COLO668 (cell line): ENCODE measurements at regions not wholly inside any gene's neighbourhood (a gene's known extent, or its start where the extent isn't known, plus 50 kb on each side); places are given as distances from the start of the nearest gene placed in this dataset.
"Not testable (repeated sequence)": the region's sequence is repeated elsewhere in the genome, so short reads cannot be mapped to it uniquely, and the experiment has no call there.

ENCODE experiments used
- DNase-seq: peaks from one replicate; lab custom pipeline; 2025; ENCODE audit not compliant: unreplicated experiment; lab: John Stamatoyannopoulos, UW

- no peak for DNase-seq
Observed at GRCh38 chrX:912677-913076, 282.1 kb downstream of the SHOX start.

DNA sequence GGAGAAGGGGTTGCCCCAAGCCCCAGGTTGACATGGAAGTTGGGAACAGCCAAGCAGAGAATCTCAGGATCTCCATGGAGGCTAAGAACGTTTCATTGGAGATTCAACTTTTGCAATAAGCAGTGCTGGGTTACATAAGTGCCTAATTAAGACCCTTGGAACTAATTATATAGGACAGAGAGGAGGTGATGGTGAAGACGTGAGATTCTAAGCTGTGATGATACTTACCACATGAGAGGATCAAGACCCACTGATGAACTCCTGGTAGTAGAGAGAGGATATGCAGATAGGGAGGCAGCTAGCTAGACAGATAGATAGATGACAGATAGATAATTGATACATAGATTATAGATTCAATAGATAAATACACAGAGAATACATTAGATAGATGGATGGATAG lies 278.5 kb downstream of the SHOX start:
- not testable (repeated sequence) for DNase-seq

GRCh38 chrX:906586-906985 lies 276.0 kb downstream of the SHOX start:
- DNase-seq: no peak

DNA sequence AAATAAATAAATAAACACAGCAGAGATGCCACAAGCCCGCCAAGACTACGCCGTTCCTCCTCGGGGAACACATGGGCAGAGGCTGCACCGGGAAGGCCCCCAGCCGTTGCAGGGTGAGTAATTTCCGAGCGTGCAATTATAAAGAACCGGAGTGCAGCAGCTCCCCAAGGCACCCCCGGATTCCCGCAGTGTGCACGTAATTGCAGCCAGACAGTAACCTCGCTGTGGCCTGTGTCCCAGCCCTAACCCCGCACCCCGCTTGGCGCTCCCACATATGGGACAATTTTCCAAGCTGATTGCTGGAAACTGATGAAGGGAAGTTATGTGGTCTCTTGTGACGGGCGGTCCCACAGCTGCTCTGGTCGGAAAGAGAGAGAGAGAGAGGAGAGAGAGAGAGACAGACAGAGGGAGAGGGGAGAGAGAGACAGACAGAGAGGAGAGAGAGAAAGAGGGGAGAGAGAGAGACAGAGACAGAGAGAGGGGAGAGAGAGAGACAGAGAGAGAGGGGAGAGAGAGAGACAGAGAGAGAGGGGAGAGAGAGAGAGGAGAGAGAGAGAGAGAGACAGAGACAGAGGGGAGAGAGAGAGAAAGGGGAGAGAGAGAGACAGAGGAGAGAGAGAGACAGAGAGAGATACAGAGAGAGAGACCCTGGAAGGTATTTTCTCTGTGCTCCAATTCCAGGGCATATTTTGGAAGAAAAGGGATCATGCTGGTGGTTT lies 275.4 kb downstream of the SHOX start:
- no peak for DNase-seq

GRCh38 chrX:903116-903515 lies 272.5 kb downstream of the SHOX start:
- DNase-seq: no peak

GRCh38 chrX:896256-896655 lies 265.7 kb downstream of the SHOX start:
- no peak for DNase-seq

GRCh38 chrX:889966-890651 lies 259.5 kb downstream of the SHOX start:
- no peak for DNase-seq

GRCh38 chrX:887724-888123 lies 257.1 kb downstream of the SHOX start:
- DNase-seq: not testable (repeated sequence)

GRCh38 chrX:883588-883987 lies 253.0 kb downstream of the SHOX start:
- DNase-seq: no peak

- not testable (repeated sequence) for DNase-seq
Observed at GRCh38 chrX:879756-880698, 249.4 kb downstream of the SHOX start.

GRCh38 chrX:874061-874460 lies 243.5 kb downstream of the SHOX start:
- DNase-seq: no peak

DNA sequence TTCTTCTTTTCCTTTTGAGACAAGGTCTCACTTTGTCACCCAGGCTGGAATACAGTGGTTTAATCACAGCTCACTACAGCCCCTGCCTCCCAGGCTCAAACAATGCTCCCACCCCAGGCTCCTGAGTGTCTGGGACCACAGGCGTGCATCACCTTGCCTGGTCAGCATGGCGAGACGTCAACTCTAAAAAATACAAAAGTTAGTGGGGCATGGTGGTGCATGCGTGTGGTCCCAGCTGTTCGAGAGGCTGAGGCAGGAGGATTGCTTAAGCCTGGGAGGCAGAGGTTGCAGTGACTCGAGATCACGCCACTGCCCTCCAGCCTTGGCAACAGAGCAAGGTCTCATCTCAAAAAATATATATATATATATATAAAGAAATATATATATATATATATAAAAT lies 242.4 kb downstream of the SHOX start:
- no peak for DNase-seq

DNA sequence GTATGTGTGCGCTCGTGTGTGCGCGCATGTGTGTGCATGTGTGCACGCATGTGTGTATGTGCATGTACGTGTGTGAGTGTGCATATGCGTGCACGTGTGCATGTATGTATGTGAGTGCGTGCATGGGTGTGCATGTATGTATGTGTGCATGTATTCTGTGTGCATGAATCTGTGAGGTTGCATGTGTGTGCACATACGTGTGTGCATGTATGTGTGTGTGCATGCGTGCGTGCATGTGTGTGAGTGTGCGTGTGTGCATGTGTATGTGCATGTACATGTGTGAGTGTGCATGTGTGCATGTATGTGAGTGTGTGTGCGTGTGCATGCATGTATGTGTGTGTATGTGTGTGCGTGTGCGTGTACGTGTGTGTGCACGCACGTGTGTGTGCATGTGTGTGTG lies 241.5 kb downstream of the SHOX start:
- no peak for DNase-seq

DNA sequence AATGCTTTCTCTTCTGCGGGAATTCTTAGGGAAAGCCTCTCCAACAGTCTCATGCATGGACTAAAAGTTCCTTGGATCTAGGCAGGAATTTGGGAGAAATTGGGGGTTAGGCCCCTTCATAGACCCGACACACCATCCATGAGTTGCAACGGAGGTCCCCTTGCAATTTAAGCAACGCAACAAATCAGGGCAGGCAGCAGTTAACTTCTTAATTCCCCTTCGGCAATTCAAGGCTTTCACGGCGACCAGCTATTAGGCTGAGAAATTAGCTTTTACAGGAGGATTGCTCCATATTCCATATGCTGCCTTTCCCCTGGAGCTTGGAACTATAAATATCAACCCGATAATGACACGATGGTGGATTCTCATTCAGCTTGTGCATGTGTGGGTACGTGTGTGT lies 241.0 kb downstream of the SHOX start:
- DNase-seq: no peak

GRCh38 chrX:867966-868647 lies 237.5 kb downstream of the SHOX start:
- DNase-seq: no peak

GRCh38 chrX:867502-867901 lies 236.9 kb downstream of the SHOX start:
- no peak for DNase-seq

GRCh38 chrX:866441-866990 lies 235.9 kb downstream of the SHOX start:
- DNase-seq: no peak

DNA sequence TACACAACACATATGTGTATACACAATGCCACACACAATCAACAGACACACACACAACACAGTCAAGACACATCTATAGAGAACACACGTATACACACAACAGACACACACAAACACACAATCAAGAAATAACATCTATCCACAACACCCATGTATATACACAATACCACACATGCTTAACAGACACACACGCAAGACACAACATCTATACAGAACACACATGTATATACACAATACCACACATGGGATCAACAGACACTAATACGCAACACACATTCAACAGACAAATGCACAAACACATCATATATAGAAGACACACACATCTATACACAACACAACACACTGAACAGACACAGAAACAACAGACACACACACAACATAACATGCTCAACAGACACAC lies 234.8 kb downstream of the SHOX start:
- no peak for DNase-seq

DNA sequence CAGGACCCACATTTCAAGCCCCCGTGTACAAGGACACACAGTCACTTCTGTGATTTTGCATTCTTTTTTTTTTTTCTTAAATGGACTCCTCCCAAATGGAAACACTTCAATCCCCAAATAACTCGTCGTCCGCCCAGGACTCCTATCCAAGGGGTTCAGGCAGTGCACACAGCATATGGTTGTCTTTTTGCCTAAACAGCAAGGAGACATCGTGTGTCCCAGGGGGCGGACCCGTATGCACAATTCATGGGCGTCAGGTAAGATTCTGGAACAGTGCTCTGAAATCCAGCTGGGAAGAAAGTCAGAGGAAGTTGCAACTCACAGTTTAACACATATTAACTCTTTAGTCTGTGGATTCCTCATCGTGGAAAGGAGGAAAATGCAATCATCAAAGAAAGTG lies 231.3 kb downstream of the SHOX start:
- no peak for DNase-seq

DNA sequence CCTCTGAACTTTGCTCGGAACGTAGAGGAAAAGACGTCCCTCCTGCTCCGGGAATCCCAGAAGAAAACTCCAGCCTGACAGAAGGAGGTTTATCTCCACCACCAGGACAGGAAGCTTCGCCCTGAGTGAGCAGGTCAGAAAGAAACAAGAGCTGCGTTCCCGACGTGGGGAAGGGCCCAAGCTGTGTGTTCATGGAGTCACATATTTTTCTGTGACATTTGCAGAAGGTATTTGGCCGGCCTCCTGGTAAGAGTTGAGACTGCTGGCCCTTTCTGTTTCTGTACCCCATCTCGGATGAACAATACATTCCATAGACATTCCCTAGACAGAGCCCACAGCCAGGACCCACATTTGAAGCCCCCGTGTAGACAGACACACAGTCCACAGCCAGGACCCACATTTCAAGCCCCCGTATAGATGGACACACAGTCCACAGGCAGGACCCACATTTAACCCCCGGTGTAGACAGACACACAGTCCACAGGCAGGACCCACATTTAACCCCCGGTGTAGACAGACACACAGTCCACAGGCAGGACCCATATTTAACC lies 230.8 kb downstream of the SHOX start:
- no peak for DNase-seq

DNA sequence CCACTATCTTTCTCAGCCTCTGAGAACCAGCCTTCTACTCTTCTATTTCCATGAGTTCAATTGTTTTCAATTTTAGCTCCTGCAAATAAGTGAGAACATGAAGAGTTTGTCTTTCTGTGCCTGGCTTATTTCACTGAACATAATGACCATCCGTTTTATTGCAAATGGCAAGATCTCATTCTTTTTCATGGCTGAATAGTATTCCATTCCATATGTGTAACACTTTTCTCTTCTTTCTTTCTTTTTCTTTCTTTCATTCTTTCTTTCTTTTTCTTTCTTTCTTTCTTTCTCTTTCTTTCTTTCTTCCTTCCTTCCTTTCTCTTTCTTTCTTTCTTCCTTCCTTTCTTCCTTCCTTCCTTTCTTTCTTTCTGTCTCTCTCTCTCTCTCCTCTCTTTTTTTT lies 228.7 kb downstream of the SHOX start:
- no peak for DNase-seq
